ENCODE measurements at regions not wholly inside any gene's neighbourhood (a gene's known extent, or its start where the extent isn't known, plus 50 kb on each side); places are given as distances from the start of the nearest gene placed in this dataset.
"Not testable (repeated sequence)": the region's sequence is repeated elsewhere in the genome, so short reads cannot be mapped to it uniquely, and the experiment has no call there.

DNA sequence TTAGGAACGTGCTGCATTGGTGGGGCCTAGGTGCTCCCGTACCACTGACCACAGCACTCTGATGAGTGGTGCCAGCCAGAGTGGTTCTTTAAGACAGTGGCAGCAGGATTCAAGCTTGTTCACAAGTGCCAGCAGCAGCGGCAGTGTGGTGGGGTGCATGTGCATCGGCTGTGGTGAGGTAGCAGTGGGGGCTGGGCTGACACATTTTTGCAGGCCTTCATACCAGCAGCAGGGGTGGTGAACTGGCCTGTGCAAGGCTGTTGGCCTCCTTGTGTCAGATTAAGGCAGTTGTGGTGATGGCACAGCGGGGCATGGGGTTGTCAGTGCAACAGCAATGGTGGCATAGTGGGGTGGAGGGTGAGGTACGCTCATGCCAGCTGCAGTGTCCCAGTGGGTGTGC is 131.4 kb downstream of the PABPC4L start:
- H3K4me1 ChIP-seq, result no peaks in the 10 kb centered on the region
- no peak overlapping the region for H3K4me2 ChIP-seq (ENCODE audit: low read length)
- no peaks in the 10 kb centered on the region for H3K36me3 ChIP-seq (ENCODE audit: control insufficient read depth, insufficient read depth, low read length)
- TF ChIP-seq, protein P1, sequence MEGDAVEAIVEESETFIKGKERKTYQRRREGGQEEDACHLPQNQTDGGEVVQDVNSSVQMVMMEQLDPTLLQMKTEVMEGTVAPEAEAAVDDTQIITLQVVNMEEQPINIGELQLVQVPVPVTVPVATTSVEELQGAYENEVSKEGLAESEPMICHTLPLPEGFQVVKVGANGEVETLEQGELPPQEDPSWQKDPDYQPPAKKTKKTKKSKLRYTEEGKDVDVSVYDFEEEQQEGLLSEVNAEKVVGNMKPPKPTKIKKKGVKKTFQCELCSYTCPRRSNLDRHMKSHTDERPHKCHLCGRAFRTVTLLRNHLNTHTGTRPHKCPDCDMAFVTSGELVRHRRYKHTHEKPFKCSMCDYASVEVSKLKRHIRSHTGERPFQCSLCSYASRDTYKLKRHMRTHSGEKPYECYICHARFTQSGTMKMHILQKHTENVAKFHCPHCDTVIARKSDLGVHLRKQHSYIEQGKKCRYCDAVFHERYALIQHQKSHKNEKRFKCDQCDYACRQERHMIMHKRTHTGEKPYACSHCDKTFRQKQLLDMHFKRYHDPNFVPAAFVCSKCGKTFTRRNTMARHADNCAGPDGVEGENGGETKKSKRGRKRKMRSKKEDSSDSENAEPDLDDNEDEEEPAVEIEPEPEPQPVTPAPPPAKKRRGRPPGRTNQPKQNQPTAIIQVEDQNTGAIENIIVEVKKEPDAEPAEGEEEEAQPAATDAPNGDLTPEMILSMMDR (IDR thresholded peaks at IDR 0.05), result no peak
- no peak overlapping the region for H2AFZ ChIP-seq
- no peaks in the 10 kb centered on the region for H3K27me3 ChIP-seq (ENCODE audit: control insufficient read depth, insufficient read depth, low read length)
- no peak overlapping the region for H3K9ac ChIP-seq
- H3K27ac ChIP-seq, result no peak overlapping the region
- H3K79me2 ChIP-seq, result no peaks in the 10 kb centered on the region
- H3K4me3 ChIP-seq (ENCODE audit: low read depth, low read length), result no peak overlapping the region
- H3K9me3 ChIP-seq (ENCODE audit: control insufficient read depth, low read length), result no peaks in the 10 kb centered on the region

DNA sequence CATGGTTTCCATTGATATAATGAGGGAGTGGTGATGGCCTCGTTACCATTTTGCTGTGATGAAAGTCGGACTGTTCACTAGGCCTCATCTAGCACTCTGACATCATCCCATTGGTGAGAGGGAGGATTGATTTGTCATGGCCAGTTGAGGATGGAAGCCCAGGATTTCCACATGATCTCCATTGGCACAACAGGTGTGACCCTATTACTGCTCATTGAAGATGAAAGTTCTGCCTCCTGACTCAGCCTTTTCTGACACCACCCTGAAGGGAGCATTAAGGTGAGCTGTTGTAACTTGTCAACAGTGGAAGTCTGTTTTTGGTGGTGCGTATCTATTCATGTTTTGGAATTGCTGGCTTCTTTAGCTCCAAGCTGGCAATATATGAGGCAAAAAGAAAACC is 144.2 kb downstream of the PABPC4L start:
- Histone ChIP-seq H3K27ac (no peak overlapping the region), H3K36me3 (ENCODE audit: control insufficient read depth, insufficient read depth, low read length) (no peaks in the 10 kb centered on the region), H3K9me3 (ENCODE audit: control insufficient read depth, low read length) (no peaks in the 10 kb centered on the region), H3K4me3 (ENCODE audit: low read depth, low read length) (no peak overlapping the region), H3K4me2 (ENCODE audit: low read length) (no peak overlapping the region), H3K79me2 (no peaks in the 10 kb centered on the region), H3K9ac (no peak overlapping the region), H3K4me1 (no peaks in the 10 kb centered on the region), H3K27me3 (ENCODE audit: control insufficient read depth, insufficient read depth, low read length) (no peaks in the 10 kb centered on the region), H2AFZ (no peak overlapping the region)
- TF ChIP-seq, protein P1 (IDR thresholded peaks at IDR 0.05), result no peak

DNA sequence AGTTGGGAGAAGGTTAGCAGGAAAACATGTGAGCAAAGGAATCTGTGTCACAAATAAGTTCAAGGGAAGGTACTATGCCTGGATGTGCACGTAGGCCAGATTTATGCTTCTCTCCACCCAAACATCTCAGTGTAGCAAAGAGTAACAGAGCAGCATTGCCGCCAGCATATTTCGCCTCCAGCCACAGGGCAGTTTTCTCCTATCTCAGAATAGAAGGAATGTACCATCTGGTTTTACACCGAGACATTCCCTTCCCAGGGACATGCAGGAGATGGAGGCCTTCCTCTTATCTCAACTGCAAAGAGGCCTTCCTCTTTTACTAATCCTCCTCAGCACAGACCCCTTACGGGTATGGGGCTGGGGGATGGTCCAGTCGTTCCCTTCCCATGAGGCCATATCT is 155.4 kb downstream of the PABPC4L start:
- not testable (repeated sequence) for H3K9me3 ChIP-seq (ENCODE audit: control insufficient read depth, low read length); H3K79me2 ChIP-seq; H3K4me3 ChIP-seq (ENCODE audit: low read depth, low read length); H3K27me3 ChIP-seq (ENCODE audit: control insufficient read depth, insufficient read depth, low read length); H3K27ac ChIP-seq; H3K36me3 ChIP-seq (ENCODE audit: control insufficient read depth, insufficient read depth, low read length); H2AFZ ChIP-seq; H3K4me1 ChIP-seq; H3K9ac ChIP-seq; H3K4me2 ChIP-seq (ENCODE audit: low read length)

DNA sequence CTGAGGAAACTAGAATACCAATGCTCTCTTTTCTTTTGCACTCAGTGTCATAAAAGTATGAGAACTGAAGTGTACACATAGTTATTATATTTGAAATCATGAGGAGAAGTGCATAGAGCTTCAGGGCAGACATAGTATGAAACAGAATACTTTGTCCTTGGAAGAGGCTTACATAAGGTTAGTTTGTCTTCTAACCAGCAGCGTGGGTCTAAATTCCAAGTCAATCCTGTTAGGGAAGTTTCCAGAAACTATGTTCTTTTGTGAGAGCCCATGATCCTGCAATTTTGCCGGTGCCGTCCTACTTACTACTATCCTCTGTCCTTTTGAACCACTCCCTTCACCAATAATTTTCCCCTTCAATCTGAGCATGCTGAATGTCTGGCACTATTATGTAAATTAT is 156.2 kb downstream of the PABPC4L start:
- Histone ChIP-seq H3K27ac (no peak overlapping the region), H3K27me3 (ENCODE audit: control insufficient read depth, insufficient read depth, low read length) (no peaks in the 10 kb centered on the region), H3K4me3 (ENCODE audit: low read depth, low read length) (no peak overlapping the region), H3K79me2 (no peaks in the 10 kb centered on the region), H3K4me2 (ENCODE audit: low read length) (no peak overlapping the region), H3K4me1 (no peaks in the 10 kb centered on the region), H3K9me3 (ENCODE audit: control insufficient read depth, low read length) (no peaks in the 10 kb centered on the region), H3K36me3 (ENCODE audit: control insufficient read depth, insufficient read depth, low read length) (no peaks in the 10 kb centered on the region), H2AFZ (no peak overlapping the region), H3K9ac (no peak overlapping the region)
- TF ChIP-seq, protein P1 (IDR thresholded peaks at IDR 0.05), result no peak

DNA sequence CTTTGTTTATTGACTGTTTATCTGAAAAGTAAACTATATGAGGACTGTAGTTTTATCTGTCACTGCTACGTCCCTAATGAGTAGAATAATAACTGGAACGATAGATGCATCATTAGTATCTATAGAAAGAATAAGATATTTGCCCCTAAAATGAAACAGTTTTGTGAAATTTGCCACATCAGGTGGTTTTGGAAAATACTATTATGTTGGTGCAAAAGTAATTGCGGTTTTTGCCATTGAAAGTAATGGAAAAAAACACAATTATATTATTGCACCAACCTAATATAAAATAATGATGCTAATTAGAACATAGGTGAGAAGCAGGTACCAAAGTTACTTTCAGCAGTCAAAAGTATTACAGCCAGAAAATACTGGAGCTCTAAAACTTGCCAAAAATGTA is 158.3 kb downstream of the PABPC4L start:
- H3K36me3 ChIP-seq (ENCODE audit: control insufficient read depth, insufficient read depth, low read length), result no peaks in the 10 kb centered on the region
- no peak overlapping the region for H3K9ac ChIP-seq
- no peaks in the 10 kb centered on the region for H3K27me3 ChIP-seq (ENCODE audit: control insufficient read depth, insufficient read depth, low read length)
- no peaks in the 10 kb centered on the region for H3K9me3 ChIP-seq (ENCODE audit: control insufficient read depth, low read length)
- TF ChIP-seq, protein P1 (IDR thresholded peaks at IDR 0.05), result no peak
- no peak overlapping the region for H2AFZ ChIP-seq
- no peaks in the 10 kb centered on the region for H3K4me1 ChIP-seq
- H3K4me2 ChIP-seq (ENCODE audit: low read length), result no peak overlapping the region
- H3K4me3 ChIP-seq (ENCODE audit: low read depth, low read length), result no peak overlapping the region
- no peaks in the 10 kb centered on the region for H3K79me2 ChIP-seq
- H3K27ac ChIP-seq, result no peak overlapping the region
